HG03139 (cell line): ENCODE measurements at regions not wholly inside any gene's neighbourhood (a gene's known extent, or its start where the extent isn't known, plus 50 kb on each side); places are given as distances from the start of the nearest gene placed in this dataset.

Experiments used
- ATAC-seq: cut with Tn5 transposase; IDR thresholded peaks from one replicate; pipeline ENCODE4 v1.9.1; 2021; ENCODE audit not compliant: unreplicated experiment

DNA sequence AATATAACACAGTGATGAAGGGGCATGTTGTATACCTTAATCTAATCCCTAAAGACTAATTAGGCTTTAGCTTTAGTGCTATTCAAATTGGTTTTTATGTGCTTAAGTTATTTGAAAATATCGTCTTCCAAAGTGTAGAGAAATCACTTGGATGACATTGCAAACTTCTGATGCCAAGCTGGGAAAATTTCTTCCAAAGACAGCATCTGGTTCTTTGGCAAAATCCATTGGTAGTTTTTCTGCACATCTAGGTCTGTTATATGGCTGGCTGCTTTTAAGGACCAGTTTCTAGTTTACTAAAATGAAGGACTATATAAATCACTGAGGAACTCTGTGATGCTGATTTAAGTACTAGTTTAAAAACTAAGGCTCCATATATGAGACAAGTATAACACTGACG, 2362.3 kb downstream of the PCDH9 start:
- no peak for ATAC-seq

DNA sequence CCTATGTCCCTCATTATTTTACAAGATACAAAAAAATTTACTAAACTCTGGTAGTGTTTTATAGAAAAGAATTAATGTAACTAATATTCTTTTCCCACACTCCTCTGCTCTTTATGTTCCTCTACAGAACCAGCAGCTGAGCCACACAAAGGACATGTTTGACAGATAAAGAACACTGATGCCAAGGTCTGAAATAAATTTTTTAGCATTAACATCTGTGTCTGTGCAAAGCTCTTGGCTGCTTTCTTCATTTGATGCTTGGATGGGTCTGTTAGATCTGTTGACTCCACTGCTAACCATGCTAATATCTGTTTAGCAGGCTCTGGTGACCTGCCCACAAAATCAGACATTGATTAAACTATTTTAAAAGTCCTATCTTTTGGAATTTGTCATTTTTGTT, 2363.8 kb downstream of the PCDH9 start:
- ATAC-seq: no peak

DNA sequence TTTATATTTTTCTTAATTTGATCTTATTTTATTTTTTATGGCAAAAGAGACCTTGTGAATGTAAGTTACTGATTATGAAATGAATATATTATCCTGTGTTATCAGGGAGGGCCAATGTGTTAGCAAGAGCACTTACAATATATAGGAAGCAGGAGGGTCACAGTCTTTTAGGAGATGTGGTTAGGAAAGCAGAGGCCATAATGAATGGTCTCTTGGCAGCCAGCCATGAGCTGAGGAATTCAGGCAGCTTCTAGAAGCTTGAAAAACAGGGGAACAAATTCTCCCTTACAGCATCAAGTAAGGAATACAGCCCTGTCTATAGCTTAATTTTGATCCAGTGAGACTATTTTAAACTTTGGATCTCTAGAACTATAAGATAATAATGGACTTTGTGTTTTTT, 2374.6 kb downstream of the PCDH9 start:
- ATAC-seq: no peak

DNA sequence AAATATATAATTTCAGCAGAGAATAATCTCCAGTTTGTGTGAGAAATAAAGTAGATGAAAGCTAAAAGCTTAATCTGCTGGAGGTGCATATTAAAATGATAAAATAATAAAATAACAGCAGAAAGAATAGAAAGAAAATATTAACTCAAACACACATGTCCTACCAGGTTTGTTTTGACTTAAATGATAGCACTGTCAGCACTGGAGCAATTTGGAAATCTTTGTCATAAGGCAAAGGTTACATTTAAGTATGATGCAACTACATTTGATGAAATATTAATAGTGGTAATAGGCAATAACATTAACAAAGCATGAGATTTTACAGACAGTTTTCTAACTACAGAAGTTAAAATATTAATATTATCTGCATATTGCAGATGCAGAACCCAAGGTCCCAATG, 2380.1 kb downstream of the PCDH9 start:
- ATAC-seq: no peak

DNA sequence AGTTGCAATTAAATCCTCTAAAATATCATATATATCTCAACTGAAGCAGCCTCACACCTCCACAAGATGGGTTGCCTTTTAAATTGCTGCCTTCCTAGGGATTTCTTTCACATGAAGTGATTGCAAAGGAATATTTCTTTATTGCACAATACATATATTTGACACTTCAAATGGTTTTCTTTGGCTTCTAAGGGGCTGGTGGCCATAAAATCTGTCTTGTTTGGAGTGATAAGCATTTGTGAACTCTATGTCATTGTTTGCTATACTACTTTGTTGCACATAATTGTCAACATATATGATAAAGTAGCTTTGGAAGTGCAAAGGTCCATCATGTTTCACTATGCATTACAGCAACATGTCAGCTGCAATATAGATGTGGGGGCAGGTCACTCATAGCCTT, 2380.9 kb downstream of the PCDH9 start:
- ATAC-seq: no peak

DNA sequence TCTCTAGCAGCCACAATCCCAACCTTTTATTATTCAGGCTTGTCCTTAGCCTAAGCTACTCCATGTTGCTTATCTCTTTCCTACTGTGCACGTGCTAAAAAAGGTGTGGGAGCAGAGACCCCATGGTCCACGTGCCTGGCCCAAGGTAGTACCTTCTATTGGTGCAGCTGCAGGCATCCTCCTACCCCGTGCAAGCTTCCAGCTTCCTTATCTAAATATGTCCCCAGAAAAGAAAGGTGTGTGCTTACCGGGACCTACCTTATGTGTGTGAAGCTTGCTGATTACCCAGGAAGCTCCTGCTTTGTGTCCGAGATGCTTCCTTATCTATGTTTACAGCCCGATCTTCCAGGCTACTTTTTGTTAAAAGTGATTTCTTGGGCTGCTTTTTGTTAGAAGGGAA, 2382.4 kb downstream of the PCDH9 start:
- no peak for ATAC-seq

DNA sequence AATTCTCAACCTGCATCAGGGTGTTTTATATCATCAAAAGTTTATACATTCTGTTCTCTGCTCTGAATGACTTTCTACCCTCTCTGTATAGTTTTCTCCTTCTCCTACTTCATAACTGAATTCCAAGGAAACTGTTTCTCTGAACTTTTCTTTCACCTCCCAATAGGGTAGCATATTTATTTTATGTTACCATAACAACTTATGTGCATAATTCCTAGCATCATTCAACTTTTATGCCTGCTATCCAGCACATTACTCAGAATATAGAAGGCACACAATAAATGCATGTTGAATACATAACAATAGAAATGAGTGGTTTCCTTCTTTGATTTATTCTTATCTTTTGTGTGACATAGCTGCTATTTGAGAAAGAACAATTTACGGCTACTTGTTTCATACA, 2385.0 kb downstream of the PCDH9 start:
- no peak for ATAC-seq

DNA sequence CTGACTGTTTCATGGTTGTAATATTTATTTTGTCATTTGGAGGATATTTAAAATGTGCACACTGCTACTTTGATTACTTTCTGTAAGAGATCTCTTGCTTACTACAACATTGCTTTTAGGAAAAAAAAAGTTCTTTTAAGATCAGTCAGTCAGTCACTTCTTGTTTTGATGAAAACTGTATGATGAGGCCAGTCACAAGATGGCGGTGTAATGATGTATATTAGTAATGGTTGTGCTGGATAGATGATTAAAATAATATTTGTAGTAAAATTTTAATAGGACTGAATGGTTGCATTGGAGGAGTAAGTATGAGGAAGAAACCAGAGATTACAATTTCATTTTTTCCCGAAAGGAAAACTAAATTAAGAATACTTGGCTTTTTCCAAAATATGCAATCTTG, 2411.1 kb downstream of the PCDH9 start:
- ATAC-seq: no peak

DNA sequence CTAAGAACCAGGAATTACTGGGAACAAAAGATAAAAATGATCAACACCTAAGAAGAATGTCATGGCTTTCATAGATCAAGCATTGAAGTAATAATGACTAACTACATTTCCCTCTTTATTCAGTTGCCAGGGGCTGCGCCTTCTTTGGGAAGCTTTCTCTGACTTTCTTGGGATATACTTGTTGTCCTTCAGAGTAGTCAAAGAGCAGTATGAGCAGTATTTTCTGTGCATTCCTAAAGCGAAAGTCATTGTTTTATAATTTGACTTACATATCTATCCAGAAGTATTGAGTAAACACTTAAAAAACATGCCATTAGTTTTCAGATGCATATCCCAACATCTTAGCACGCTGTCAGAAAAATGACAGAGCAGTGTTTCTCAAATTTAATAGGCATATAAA, 2412.4 kb downstream of the PCDH9 start:
- no peak for ATAC-seq

DNA sequence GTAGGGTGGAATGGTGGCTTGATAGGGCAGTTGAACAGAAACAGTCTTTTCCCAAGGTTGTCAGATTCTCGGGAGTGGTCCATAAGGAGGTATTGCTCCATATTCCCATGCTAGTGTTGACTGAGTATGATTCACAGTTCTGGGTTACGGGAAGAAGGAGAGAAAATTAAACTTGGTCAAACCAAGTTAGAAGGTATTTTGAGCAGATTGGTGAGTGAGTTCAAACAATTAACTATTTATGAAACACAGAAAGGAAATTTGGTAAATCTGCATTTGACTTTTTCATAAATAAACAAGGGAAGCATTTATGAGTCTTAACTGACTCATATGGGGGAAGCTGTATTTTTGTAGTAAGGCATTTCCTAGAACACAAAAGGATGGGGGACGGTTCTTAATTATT, 2419.4 kb downstream of the PCDH9 start:
- ATAC-seq: no peak

DNA sequence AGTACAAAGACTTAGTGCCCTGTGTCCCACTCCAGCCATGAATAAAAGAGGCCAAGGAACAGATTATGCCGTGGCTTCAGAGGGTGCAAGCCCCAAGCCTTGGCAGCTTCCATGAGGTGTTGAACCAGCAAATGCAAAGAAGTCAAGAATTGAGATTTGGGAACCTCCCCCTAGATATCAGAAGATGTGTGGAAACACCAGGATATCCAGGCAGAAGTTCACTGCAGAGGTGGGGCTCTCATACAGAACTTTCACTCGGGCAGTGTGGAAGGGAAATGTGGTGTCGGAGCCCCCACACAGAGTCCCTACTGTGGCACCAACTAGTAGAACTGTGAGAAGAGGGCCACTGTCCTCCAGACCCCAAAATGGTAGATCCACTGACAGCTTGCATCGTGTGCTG, 2421.4 kb downstream of the PCDH9 start:
- no peak for ATAC-seq

DNA sequence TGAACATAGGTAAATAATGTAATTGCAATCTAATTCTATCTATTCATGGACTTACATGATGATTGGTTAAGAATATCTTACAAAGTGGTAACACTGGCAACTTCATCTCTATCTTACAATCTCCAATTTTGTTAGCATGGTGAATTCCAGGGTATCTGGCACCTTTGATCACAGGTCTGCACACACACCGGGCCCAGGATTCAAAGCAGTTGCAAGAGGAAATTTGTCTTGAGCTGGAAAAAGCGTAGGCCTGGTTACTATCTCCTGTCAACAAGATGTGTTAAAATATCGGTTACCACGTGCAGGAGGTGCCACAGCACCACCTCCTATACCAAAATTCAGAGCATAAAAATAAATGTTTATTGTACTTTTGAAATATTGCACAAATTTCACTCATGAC, 2428.4 kb downstream of the PCDH9 start:
- no peak for ATAC-seq

DNA sequence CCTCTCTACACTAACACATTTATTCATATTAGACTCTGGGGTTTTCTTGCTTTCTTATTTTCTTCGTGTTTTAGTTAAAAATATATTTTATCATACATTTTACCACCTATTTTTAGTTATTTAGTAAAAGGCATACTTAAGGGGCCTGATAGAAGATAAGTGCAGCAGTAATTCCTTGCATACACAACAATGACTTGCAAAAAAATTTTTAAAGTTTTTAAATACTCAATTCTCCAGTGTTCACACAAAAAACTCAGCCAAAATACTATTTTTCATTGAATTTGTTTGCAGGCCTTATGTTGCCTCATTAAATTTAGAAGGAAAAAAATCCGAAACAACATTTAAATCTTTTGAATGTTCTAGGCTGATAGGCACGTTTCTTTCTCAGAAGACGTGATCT, 2431.7 kb downstream of the PCDH9 start:
- no peak for ATAC-seq

DNA sequence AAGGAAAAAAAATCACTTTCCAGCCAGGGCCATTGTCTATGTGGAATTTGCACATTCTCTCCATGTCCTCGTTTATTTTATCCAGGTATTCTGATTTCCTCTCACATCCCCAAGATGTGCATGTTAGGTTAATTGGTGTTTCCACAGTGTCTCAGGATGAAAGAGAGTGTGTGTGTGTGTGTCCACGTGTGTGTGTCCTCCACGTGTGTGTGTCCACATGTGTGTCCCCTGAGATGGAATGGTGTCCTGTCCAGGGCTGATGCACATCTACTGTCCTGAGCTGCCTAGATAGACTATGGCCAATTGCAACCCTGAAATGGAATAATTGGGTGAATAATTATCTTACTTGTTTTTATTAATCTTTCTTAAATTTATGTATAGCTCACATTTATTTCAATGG, 2436.5 kb downstream of the PCDH9 start:
- no peak for ATAC-seq

DNA sequence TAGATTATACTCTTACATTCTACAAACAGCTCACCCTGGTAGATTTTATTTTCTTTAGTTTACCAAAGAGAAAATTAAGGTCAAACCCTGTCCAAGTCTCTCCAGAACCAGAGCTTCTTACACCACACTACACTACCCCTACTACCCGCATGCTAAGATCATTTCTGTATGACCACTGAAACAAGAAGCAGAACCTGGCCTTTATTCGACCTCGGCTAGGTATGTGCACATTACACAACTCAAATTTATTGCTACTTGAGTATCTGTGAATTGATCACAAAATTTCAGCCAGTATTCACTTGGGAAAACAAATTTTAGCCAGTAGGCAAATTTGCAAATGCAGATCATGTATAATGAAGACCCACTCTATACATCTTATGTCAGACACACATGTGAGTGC, 2437.0 kb downstream of the PCDH9 start:
- no peak for ATAC-seq

DNA sequence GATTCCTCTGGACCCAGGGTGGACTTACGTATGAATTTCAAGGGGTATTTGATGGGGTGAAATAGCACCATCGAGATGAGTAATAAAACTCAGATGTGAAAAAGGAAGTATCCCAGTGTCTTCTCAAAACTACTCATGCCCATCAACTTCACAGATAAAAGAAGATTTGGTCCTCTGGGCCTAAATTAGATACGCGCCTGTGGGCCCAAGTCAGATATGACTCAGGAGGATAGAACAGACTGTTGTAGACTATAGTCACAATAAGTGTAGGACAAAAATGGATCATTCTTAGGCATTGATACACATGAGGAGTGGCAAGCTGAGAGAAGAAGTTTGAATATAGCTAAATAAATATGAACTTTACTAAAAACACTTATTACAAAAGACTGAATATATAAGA, 2438.8 kb downstream of the PCDH9 start:
- ATAC-seq: no peak

DNA sequence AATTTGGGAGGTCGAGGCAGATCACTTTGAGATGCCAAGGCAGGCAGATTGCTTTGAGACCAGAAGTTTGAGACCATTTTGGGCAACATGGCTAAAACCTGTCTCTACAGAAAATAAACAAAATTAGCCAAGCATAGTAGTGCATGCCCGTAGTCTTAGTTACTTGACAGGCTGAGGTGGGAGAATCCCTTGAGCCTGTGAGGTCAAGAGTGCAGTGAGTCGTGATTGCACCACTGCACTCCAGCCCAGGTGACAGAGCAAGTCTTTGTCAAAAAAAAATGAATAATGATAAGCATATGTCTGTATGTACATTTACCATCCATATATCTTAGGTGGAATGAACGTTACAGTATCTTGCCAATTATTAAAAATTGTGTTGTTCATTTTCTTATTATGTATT, 2447.7 kb downstream of the PCDH9 start:
- ATAC-seq: no peak

DNA sequence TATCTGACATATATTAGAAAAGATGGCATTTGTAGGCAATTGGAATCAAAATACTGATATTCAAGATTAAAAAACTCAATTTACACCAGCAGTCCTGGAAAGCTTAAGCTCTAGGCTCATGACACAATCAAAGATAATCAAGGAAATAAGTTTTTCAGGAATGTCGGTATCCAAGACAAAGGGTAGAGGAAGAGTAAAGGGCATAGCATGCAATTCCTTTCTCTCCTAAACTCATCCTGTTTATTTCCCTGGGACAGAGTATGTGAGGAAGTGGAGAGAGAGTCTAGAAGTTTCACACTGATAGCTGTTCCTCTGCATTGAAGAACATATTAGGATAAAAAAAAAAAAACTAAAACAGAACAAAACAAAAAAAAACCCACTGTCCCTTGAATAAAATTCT, 2452.1 kb downstream of the PCDH9 start:
- ATAC-seq: no peak

DNA sequence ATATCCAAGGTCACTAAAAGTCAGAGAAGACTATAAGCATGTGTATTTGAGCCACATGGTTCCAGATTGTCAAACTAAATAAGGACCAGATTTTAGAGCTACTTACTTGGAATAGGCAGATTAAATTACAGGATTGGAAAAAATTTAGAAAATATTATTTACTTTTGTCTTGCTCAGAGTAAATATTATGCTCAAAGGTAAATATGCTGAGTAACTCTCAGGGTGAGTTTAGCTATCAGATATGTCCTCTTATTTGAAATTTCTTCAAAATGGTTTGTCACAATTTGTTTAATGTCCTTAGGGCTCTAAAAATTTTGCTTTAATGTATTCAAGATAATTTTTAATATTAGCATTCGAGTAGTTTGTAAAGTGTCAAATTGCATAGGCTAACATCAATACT, 2455.2 kb downstream of the PCDH9 start:
- no peak for ATAC-seq

DNA sequence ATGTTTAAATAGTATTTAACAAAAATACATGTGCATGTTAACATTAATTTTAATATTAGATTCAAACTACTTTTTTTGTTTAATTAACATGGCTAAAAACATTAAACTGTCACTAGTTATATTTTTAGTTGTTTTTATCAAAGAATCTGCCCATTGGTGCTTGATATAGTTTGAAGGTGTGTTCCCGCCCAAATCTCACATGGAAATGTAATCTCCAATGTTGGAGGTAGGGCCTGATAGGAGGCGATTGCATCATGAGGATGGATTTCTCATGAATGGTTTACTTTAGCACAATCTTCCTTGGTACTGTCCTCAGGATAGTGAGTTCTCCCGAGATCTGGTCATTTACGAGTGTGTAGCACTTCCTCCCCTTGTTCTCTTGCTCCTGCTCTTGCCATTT, 2459.4 kb downstream of the PCDH9 start:
- no peak for ATAC-seq

DNA sequence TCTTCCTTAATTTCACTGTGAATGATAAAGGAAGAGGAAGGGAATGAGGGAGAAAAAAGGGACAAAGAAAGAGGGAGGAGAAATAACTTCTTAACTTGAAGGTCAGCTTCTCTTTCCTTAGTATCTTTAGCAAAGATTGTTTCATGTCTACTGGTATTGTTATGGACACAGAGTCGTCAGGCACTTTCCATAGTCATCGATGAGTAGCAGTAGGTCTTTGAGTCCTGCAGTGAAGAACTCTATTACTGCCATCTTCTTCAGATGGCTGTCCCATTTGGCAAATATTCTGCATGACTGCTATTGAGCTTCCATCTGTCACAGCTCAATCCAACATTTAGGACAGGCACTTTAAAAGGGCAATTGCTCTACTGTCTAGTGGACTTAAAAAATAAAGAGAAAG, 2463.1 kb downstream of the PCDH9 start:
- ATAC-seq: no peak

DNA sequence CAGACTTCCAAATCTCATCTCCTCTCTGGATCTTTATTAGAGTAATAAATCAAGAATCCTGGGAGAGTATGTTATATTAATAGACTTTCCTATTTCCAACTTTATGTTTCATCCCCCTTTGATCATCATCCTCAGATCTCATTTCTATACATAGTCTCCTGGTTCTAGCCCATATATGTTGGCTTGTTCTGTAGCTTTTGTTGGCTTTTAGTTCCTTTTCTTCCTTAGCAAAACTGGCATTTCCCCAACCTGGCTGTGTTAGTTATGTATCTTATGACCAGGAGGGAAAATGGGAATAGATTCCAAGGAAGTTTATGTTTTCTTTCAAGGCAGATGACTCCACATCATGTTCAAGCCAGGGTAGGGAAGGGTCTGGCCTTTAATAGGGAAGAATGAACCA, 2464.5 kb downstream of the PCDH9 start:
- no peak for ATAC-seq

DNA sequence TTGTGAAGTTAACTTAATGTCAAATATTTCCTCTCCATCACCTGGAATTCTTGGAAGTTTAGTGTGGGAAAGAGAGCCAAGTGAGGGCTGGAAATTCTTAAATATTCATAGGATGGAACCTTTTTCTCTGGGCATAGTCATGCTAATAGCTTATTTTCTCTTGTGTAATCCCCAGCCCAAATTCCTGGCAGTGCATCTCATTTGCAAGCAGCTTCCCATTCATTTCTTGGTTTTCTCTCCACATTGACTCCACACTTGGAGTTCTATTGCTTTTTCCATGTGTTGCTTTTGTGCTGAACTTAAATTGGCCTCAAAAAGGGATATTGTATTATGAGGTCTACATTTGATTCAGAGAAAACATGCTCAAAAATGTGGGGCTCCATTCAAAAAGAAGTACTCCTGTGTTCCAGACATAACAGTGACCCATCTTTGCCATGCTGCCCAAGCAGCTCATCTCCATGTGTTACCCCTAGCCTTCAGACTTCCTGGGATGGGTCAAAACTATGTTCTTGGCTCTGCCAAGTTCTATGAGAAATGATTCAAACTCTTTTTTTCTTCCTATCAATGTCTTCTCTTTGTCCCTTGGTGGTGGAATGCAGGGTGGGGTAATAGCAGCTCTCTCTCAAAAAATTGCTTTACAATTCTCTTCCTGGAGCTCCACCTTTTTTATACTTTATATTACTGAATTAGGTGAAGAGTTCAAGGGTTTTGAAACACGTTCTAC, 2471.5 kb downstream of the PCDH9 start:
- ATAC-seq: no peak

DNA sequence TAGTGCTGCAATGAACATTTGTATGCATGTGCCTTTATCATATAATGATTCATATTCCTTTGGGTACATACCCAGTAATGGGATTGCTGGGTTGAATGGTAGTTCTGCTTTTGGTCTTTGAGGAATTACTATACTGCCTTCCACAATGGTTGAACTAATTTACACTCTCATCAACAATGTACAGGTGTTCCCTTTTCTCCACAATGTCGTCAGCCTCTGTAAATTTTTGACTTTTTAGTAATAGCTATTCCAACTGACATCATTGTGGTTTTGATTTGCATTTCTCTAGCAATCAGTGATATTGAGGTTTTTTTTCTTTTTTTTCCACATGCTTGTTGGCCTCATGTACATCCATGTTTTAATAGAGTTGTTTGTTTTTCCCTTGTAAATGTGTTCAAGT, 2473.5 kb downstream of the PCDH9 start:
- no peak for ATAC-seq
